Neural progenitor cell (in vitro differentiated cells): ENCODE measurements at regions not wholly inside any gene's neighbourhood (a gene's known extent, or its start where the extent isn't known, plus 50 kb on each side); places are given as distances from the start of the nearest gene placed in this dataset.

Experiments used
- DNase-seq: peaks from one replicate; pipeline ENCODE4 v3.0.0-alpha.2; 2016; ENCODE audit warnings: low spot score
- H2AFZ ChIP-seq: fragments of 200-600 bp; sonication (generic); replicated peaks from 2 replicates; pipeline ENCODE4 v1.6.1; 2016; ENCODE audit warnings: antibody characterized with exemption
- H3F3A ChIP-seq: fragments of 200-600 bp; sonication (generic); 2 replicates; pipeline ENCODE4 v1.6.1; 2016; ENCODE audit warnings: antibody characterized with exemption, low read depth
- H3K27ac ChIP-seq: fragments of 200-600 bp; sonication (generic); 2 replicates; pipeline ENCODE4 v1.5.1; 2016; ENCODE audit warnings: mild to moderate bottlenecking
- H3K27me3 ChIP-seq: fragments of 200-600 bp; sonication (generic); 2 replicates; pipeline ENCODE4 v1.6.1; 2016; ENCODE audit warnings: mild to moderate bottlenecking, moderate library complexity
- H3K36me3 ChIP-seq: fragments of 200-600 bp; sonication (generic); 2 replicates; pipeline ENCODE4 v1.5.1; 2016
- H3K4me1 ChIP-seq: fragments of 200-600 bp; sonication (generic); 2 replicates; pipeline ENCODE4 v1.6.1; 2016; ENCODE audit warnings: mixed run types
- H3K4me2 ChIP-seq: fragments of 200-600 bp; sonication (generic); 2 replicates; pipeline ENCODE4 v1.6.1; 2016
- H3K4me3 ChIP-seq: fragments of 200-600 bp; sonication (generic); 2 replicates; pipeline ENCODE4 v1.5.1; 2016
- H3K79me2 ChIP-seq: fragments of 200-600 bp; sonication (generic); 2 replicates; pipeline ENCODE4 v1.6.1; 2016; ENCODE audit warnings: low read depth
- H3K9ac ChIP-seq: fragments of 200-600 bp; sonication (generic); 2 replicates; pipeline ENCODE4 v1.6.1; 2016
- H3K9me3 ChIP-seq: fragments of 200-600 bp; sonication (generic); 2 replicates; pipeline ENCODE4 v1.5.1; 2016; ENCODE audit warnings: low read depth
- H4K20me1 ChIP-seq: fragments of 200-600 bp; sonication (generic); 2 replicates; pipeline ENCODE4 v1.6.1; 2016; ENCODE audit warnings: low read depth
- H3K27ac Mint-ChIP-seq: 3 replicates; pipeline ENCODE4 v1.8.0; 2021; ENCODE audit warnings: mixed read lengths
- H3K27me3 Mint-ChIP-seq: 2 replicates; pipeline ENCODE4 v1.8.0; 2022; ENCODE audit warnings: low read depth, mild to moderate bottlenecking, inconsistent platforms, moderate library complexity, mixed read lengths; ENCODE audit not compliant: insufficient read depth
- H3K36me3 Mint-ChIP-seq: 3 replicates; pipeline ENCODE4 v1.8.0; 2021; ENCODE audit warnings: mixed read lengths
- H3K4me1 Mint-ChIP-seq: 3 replicates; pipeline ENCODE4 v1.8.0; 2021; ENCODE audit warnings: mixed read lengths
- H3K4me3 Mint-ChIP-seq: 3 replicates; pipeline ENCODE4 v1.8.0; 2021; ENCODE audit warnings: mild to moderate bottlenecking, moderate library complexity, mixed read lengths
- H3K9me3 Mint-ChIP-seq: 3 replicates; pipeline ENCODE4 v1.8.0; 2020; ENCODE audit warnings: mixed read lengths
- CTCF ChIP-seq: fragments of 200-600 bp; sonication (generic); IDR thresholded peaks from 2 replicates; pipeline ENCODE4 v1.5.1; 2017; ENCODE audit warnings: antibody characterized with exemption, mild to moderate bottlenecking
- EZH2 ChIP-seq: fragments of 200-600 bp; sonication (generic); IDR thresholded peaks from 2 replicates; pipeline ENCODE4 v1.6.1; 2017; ENCODE audit warnings: antibody characterized with exemption, mild to moderate bottlenecking, moderate library complexity
- EZH2phosphoT487 ChIP-seq: fragments of 200-600 bp; sonication (generic); IDR thresholded peaks from 2 replicates; pipeline ENCODE4 v1.6.1; 2017; ENCODE audit warnings: antibody characterized with exemption

- H3K27ac Mint-ChIP-seq, result no peak overlapping the region
- Histone ChIP-seq H3K27me3 (no peaks in the 10 kb centered on the region), H3K9me3 (no peaks in the 10 kb centered on the region), H3K79me2 (no peaks in the 10 kb centered on the region), H3K4me2 (no peak overlapping the region), H3K27ac (no peak overlapping the region), H3K4me3 (no peak overlapping the region), H4K20me1 (no peaks in the 10 kb centered on the region), H3K36me3 (no peaks in the 10 kb centered on the region), H2AFZ (no peak overlapping the region), H3K4me1 (no peaks in the 10 kb centered on the region), H3K9ac (no peak overlapping the region), H3F3A (no peaks in the 10 kb centered on the region)
- no peak overlapping the region for H3K4me3 Mint-ChIP-seq
- H3K9me3 Mint-ChIP-seq, result peaks cover 6% of the 10 kb centered on the region
- no peak for DNase-seq
- no peaks in the 10 kb centered on the region for H3K4me1 Mint-ChIP-seq
- TF ChIP-seq CTCF, result no peak
- no peak for TF ChIP-seq EZH2phosphoT487
- no peak for TF ChIP-seq EZH2
- no peaks in the 10 kb centered on the region for H3K27me3 Mint-ChIP-seq
- no peaks in the 10 kb centered on the region for H3K36me3 Mint-ChIP-seq
Measured at GRCh38 chr5:152912924-152913323, 507.8 kb upstream of the NMUR2 start.

- no peak overlapping the region for H3K27ac Mint-ChIP-seq
- no peaks in the 10 kb centered on the region for H3K36me3 Mint-ChIP-seq
- Histone ChIP-seq H3K9ac (no peak overlapping the region), H3K4me2 (no peak overlapping the region), H4K20me1 (no peaks in the 10 kb centered on the region), H2AFZ (no peak overlapping the region), H3K36me3 (no peaks in the 10 kb centered on the region), H3K27me3 (no peaks in the 10 kb centered on the region), H3F3A (no peaks in the 10 kb centered on the region), H3K27ac (no peak overlapping the region), H3K79me2 (no peaks in the 10 kb centered on the region), H3K4me3 (no peak overlapping the region), H3K4me1 (no peaks in the 10 kb centered on the region), H3K9me3 (no peaks in the 10 kb centered on the region)
- H3K9me3 Mint-ChIP-seq, result no peaks in the 10 kb centered on the region
- no peaks in the 10 kb centered on the region for H3K4me1 Mint-ChIP-seq
- DNase-seq, result no peak
- H3K27me3 Mint-ChIP-seq, result no peaks in the 10 kb centered on the region
- H3K4me3 Mint-ChIP-seq, result no peak overlapping the region
- TF ChIP-seq CTCF (no peak), EZH2 (no peak), EZH2phosphoT487 (no peak)
Measured at GRCh38 chr5:152932621-152933020, 527.5 kb upstream of the NMUR2 start.

- Histone ChIP-seq H3K4me2 (no peak overlapping the region), H3K27me3 (no peaks in the 10 kb centered on the region)
- peaks cover 3% of the 10 kb centered on the region for H3K9me3 Mint-ChIP-seq
Measured at GRCh38 chr5:152933056-152933455, 528.0 kb upstream of the NMUR2 start.

More at GRCh38 chr5:152933056-152933455, 528.0 kb upstream of the NMUR2 start:
- Mint-ChIP-seq H3K27me3 (no peaks in the 10 kb centered on the region), H3K4me1 (no peaks in the 10 kb centered on the region), H3K4me3 (no peak overlapping the region), H3K27ac (no peak overlapping the region), H3K36me3 (no peaks in the 10 kb centered on the region)
- H3K27ac ChIP-seq, result no peak overlapping the region
- H4K20me1 ChIP-seq, result no peaks in the 10 kb centered on the region
- H3K9me3 ChIP-seq, result no peaks in the 10 kb centered on the region
- no peaks in the 10 kb centered on the region for H3K79me2 ChIP-seq
- H3K36me3 ChIP-seq, result no peaks in the 10 kb centered on the region
- H3K4me3 ChIP-seq, result no peak overlapping the region
- TF ChIP-seq CTCF (no peak), EZH2 (no peak), EZH2phosphoT487 (no peak)
- no peaks in the 10 kb centered on the region for H3K4me1 ChIP-seq
- no peak overlapping the region for H3K9ac ChIP-seq
- DNase-seq, result no peak
- no peak overlapping the region for H2AFZ ChIP-seq
- H3F3A ChIP-seq, result no peaks in the 10 kb centered on the region
